HG03025 (cell line): ENCODE measurements at regions not wholly inside any gene's neighbourhood (a gene's known extent, or its start where the extent isn't known, plus 50 kb on each side); places are given as distances from the start of the nearest gene placed in this dataset.

Source experiments
- ATAC-seq: cut with Tn5 transposase; IDR thresholded peaks from one replicate; pipeline ENCODE4 v1.9.1; 2021; ENCODE audit warnings: mild to moderate bottlenecking, moderate library complexity; ENCODE audit not compliant: unreplicated experiment, low FRiP score

DNA sequence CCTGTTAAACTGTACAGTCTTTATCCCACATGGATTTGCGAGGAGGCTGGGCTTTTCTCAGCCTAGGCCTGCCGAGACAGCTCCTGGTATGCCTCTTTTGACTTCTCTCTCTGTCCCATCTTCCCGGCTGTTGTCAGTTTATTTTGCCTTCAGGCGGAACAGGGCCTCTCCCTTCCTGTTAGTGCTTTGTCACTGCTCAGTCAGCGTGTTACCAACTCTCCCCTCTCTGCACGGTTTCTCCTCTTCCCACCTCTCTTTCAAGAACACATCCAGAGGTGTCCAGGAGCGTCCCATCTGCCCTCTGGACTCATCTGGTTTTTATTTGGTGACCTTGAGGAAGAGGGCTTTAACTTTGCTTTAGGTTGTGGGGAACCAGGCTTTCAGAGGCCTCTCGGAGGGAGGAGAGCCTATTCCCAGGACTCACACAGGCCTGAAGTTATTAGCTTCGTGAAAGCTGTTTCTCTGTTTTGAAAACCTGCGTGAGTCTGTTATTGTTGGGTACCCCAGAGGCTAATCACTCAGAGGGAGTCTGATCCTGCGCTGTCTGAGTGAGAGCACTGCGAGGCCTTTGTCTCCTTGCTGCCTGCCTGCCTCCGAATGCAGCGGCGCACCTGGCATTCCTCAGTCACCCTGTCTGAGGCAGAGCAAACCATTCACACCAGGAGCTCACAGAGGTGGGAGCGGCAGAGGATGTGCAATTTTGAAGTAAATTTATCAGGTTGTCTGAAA, 234.4 kb upstream of the MPDZ start:
- ATAC-seq, result no peak

DNA sequence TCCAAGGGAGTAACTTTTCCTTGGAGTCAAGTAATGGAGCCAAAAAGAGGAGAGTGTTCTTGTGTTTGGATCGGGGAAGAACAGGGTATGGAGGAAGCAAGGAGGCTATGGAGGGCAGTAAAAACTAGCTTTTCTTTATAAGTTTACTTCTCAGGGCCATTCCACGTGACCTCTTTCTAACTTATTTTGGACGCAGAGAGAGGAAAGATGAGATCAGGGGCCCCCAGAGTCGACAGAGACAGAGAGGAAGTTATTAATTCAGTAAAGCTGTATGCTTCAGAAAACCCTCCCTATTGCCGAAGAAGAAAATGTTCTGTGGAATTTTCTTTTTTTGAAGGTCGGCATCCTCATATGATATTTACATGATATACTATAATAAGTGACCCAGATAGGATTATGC, 233.8 kb upstream of the MPDZ start:
- ATAC-seq, result no peak

DNA sequence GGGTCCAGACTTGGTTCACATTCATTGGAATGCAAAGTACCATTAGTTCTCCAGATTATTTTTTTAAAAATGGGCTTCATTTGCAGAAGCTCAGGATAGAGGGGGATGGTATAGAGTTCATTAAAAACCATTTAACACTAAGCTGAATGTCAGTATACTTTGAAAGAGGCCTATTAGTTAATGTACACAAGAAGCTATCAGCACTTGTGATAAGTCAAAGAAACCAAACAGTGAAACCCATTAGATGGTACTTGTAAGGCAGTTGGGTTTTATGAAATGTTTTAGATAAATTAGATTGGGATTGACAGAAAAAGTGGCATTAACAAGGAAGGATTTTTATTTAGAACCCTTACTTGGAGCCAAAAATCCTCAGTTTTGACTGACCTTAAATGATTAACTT, 229.2 kb upstream of the MPDZ start:
- ATAC-seq, result no peak

DNA sequence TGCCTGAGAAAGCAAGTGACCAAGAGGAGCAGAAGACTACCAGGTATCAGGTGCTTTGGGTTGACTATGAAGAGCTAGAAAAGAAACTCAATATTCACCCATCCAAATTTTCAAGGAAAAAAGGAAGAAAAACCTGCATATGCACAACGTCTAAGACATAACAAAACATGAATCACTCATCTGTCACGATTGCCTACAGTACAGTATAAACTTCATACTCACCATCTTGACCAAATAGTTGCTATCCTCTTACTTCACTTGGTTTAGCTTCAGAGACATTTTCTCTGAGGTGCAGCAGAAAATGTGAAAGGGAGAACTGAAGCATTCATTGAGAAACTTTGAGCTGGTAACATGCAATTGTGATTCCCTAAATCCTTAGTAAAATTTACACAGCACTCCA, 228.6 kb upstream of the MPDZ start:
- no peak for ATAC-seq

DNA sequence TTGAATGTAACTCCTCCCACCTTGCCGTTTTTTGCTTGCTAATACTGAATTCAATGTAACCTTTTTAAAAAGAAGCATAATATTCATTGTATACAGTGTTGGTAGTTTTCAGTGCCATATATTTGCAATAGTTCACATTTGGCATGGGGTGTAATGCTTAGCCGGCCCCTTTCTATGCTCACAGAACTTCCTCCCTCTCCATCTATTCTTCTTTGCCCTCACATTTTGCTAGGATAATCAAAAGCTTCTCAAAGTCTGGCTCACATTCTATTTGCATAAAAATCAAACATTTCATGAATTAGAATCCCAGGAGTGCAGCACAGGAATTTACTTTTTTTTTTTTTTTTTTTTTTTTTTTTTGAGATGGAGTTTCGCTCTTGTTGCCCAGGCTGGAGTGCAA, 226.3 kb upstream of the MPDZ start:
- no peak for ATAC-seq

DNA sequence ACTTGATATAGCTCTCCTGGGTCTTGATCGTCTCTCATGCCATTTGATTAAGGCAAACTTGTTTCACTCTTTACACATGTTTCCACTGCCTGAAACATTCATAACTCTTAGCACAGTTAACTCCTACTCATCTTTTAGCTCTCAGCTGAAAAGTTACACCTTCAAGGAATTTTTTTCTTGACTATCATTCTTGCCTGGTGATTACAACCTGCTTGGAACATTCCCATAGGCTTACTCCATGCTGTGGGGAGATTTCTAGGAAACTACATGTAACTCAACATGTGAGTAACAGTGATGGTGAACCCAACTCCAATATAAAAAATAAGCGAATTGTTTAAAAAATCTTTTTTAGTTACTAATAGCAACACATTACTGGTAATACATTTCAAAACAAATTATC, 224.1 kb upstream of the MPDZ start:
- no peak for ATAC-seq

DNA sequence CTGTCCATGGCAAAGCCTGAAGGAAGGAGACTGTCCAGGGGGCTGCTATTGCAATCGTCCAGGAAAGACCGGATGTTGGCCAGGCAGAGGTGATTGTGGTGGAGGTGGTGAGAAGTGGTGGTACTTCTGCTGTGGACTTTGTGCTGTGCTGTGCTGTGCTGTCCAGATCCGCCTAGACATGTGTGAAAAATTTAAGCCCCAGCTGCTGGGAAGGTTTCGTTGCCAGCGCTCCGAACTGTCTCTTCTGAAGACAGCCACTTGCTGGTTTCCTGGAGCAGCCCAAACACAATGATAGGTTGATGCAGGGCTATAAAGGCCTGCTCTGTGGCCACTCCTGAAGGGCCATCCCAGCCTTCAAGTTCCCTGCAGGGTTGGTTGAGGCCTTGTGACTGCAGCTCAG, 223.0 kb upstream of the MPDZ start:
- no peak for ATAC-seq

DNA sequence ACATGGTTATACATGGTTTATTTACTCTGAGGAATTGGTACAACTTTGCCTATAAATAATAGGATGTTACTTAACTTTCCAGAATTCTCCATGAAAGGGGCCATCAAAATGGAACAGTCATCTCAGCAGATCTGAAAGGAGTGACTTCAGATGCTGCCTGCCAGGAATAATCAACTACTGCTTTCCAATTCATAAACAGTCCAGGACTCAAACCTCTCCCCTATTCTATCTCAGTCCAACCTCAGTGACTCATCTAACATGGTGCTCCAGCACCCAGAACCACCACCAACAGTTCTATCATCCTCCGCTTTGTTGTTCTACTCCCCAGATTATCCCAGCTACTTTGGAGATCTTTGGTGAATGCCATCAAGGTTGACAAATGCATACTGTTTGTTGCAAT, 221.5 kb upstream of the MPDZ start:
- no peak for ATAC-seq

DNA sequence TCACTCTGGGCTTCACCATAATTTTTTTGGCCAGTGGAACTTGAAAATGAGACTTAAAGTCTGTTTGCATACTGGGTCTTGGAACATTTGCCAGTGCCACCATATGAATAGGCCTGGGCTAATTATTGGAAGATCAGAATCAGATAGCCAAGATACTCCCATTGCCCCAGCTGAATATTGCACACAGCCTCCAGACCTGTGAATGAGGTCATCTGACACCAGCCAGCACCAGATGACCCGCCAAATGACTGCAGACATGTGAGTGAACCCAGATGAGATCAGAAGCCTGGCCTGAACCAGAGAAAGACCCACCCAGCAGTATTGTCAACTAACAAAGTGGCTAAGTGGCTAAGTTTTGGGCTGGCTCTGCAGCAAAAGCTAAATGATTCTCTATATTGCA, 220.5 kb upstream of the MPDZ start:
- ATAC-seq, result no peak

DNA sequence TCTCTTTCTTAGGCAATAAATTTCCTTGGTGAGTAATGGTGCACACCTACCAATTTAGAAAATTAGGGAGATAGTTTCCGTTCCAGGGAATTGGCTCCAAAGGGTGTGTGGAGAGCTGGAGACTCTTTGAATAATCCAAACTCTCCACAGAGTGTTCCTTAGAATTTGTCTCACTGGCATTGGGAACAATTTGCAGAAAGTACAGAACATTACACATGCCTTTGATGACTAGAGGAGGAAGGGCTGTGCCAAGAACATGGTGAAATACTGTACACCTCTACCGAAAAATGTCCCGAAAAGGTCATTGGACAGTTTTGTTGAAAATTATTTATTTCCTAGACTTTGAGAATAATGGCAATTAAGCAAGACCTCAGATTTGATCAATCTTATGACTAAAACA, 214.2 kb upstream of the MPDZ start:
- no peak for ATAC-seq

DNA sequence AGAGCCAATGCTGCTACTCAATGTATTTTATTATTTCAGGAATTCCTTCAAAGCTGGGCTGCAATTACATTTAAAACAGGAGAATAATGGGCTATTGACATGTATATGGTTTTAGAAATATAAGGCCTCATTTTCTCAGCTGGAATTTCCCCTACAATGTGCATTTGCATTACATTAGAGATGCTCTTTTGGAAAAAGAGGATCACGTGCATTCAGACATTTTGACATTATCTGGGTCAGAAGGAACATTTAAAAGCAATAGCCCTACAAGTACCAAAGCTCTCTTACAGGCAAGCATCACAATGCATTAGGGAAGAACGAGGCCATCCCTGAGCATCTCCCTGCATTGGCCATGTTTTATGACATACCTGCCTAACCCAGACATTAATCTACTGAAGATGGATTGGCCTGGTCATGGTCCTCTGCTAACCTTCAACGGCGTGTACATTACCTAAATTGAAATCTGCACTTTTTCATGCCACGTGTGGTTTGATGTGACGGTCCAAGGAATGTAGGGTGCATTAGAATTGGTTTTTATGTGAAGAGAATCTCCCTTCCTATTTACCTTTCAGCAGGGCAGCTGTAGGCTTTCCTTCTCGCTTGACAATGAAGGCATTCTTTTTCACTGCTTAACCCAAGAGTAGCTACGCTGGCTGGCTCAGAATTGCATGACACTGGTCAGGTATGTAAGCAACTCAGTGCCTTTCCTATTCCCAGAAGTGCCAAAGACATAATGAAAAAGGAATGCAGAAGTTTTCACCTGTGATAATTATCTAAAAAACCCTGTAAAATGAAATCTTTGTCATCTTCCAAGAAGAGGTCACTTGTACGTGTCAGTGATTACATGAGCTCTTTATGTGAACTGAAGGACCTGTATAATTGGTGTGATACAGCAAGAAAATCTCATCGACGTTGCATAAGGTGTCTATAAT, 212.3 kb upstream of the MPDZ start:
- no peak for ATAC-seq

DNA sequence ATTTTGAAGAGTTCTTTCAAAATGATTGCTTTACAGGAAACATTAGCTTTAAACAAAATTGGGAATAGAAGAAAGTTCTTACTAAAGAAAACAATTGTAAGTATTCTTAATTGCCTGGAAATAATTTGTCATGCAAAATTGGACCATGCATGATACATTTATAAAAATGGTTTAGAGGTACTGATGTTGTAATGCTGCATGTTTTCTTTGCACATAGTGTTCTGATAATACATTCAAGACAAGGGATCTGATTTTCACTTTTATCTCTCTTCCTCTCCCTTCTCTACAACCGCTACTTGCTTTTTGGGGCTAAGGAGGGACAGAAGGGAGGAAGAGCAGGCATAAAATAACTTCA, 211.6 kb upstream of the MPDZ start:
- ATAC-seq, result no peak

DNA sequence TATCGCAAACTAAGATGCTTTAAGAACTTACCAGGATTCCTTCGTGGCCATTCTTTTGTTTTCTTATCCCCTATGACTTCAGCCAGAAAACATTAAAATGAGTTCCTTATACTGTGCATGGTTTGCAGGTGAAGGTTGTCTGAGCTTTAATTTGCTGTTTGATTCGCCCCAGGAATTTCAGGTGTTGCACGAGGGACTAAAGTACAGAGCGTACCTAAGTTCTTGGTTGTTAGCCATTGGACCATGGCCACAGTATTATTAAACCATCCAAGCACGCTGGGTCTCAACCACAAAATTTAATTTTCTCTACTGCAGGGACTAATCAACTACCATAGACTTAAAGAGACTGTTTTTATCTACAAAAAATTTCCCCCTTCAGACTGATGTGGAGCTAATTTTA, 208.4 kb upstream of the MPDZ start:
- ATAC-seq, result no peak

DNA sequence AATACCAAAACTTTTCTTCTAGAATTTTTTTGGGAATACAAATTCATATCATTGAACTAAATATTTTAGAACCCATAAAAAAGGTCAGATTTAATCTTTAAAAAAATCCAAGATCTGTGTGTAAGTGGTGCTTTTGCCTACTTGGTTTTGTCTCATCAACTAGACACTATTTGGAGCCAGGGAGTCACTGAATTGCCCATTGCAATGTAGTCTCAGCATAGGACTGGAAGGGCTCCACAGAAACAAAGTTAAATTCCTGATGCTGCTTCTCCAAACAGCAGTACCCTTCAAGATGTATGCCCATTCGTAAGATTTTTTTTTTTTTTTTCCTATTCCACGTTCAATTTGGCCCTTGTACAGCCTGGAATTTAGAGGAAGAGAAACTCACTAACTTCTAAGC, 208.0 kb upstream of the MPDZ start:
- ATAC-seq, result no peak

DNA sequence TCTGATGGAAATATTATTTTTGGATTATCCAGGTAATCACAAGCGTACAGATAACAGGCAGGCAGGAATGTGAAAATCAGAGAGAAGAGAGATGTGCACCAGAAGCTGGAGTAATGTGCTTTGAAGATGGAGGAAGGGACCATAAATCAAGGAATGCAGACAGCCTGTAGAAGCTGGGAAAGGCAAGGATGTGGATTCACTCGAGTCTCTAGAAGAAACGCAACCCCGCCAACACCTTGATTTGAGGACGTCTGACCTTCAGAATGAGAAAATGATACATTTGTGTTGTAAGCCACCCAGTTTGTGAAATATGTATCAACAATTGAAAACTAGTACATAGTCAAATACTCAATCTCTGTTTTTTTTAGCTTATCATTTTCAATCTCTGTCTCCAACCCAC, 207.6 kb upstream of the MPDZ start:
- no peak for ATAC-seq

DNA sequence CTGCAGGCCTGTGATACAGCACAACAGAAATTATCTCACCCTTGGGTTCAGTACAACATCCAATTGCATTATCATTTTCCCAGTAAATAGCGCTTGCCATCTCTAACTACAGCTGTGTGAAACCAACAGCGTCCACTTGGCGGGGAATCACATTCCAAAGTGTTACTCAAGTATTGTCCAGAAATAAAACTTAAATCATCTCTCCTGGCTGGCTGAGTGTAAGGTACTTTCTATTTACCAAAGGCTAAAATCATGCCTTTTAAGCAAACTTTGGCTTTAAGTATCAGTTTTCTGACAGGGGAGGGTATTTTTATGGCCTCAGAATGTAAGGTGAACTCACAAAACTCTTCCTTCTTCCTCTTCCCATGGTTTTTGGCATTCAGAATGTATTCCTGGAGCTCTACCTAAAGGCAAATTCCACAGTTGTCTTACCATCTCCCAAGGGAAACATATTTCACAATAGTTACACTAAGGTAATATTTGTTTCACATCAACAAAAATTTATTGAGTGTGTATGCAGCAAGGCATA, 205.6 kb upstream of the MPDZ start:
- ATAC-seq, result no peak

DNA sequence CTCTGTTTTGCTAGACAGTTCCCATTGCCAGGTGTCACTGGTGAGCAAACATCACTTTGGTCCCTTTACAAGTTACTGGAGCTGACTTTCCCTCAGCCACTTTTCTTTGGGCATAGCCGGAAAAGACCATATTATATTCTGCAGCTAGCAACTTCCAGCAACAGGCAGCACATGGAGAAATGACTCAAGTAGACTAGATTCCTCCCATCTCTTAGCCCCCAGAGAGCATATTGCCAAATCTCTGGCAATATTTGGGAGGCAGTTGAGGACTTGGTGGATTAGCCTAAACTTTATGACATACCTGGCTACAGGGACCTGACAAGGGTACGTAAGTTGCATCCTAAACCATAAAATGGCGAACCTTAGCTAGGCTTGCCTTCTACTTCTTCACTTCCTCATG, 204.7 kb upstream of the MPDZ start:
- ATAC-seq, result no peak

DNA sequence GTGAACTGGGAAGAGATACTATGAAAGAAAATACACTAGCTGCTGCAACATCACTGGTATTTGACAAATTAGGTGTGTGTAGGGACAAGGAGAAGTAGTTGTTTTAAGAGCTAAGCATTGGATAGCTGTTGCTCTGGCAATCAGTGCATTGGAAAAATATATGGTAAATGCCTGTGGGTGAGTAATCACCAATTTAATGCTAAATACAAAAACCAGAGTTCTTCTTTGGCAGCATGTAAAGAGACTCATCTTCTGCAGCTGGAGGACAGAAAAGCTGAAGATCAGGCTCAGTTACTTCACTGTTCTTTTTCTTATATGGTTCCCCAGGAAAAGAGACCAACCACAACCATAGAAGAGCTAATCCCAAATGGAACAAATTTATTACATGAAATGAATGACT, 201.8 kb upstream of the MPDZ start:
- ATAC-seq, result no peak

DNA sequence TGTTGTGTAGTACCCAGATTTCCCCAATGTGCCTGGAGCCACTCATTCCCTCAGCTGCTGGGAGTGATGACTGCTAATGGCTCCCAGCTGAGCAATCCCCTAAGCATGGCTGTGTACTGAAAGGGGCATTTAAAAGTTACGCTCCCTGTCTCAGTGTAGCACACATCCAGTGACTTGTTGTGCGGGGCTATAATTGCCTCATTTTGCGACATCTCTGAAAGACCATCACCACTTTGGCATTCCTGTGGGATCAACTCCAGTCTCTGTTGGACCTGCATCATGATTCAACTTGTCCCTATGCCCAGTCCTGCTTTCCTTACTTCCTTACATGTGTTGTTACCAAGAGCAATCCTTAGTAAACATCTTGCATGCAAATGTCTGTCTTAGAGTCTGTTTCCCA, 201.2 kb upstream of the MPDZ start:
- no peak for ATAC-seq

DNA sequence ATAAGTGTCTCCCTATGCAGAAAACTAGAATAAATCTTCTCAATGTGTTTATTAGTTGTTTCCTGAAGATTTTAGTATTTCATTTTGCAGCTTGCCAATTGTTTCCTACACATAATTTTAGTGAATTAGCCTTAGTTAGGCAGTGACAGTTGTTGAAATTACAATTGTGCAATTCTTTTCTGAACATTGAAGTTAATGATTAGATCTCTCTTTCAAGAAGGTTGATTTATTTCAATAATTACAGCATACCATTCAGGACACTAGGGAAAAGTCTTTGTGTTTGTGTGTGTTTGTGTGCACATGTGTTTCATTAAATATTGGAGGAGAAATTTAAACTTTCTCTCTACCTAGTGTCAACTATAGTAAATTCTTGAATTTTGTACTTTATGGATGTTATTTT, 199.6 kb upstream of the MPDZ start:
- no peak for ATAC-seq

DNA sequence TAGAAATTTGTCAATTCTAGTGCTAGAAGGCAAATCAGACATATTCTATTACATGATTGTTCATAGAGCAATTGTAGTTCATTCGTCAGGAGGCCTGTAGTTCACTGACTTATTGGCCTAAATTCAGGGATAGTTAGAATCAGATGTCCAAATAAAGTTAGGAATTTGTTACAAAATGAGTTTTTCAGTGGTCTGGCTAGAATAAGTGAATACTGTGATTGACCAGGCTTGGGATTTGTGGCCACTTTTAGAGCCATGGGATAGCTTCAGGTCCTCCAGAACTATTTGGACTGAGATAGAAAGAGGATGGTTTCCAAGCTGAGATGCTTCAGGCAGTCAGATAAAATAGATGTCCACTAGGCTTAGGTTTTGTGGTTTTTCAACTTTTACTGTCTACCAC, 199.1 kb upstream of the MPDZ start:
- no peak for ATAC-seq

DNA sequence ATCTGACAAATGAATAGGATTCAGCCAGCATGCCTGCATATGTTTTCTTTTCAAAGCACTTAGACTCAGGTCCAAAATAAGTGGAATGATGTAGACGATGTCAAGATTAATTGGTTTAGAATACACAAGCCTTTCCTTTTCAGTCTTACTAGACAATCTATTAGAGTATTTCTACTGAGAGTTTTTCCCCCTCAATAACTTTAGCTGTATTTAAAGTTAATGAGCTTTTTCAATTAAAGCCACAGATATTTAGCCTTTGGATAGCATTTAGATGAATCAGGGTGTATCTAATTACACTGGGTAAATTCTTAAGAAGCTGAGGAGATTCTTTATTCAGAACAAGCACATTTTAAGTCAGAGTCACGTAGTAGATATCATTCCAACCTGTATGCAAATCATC, 198.7 kb upstream of the MPDZ start:
- ATAC-seq, result no peak
